Stimulated activated CD4-positive, alpha-beta T cell treated with anti-CD3 and anti-CD28 coated beads, Interleukin-4, amount 100 ng/mL, for 24 hours (primary cell): ENCODE measurements at regions not wholly inside any gene's neighbourhood (a gene's known extent, or its start where the extent isn't known, plus 50 kb on each side); places are given as distances from the start of the nearest gene placed in this dataset.
"Not testable (repeated sequence)": the region's sequence is repeated elsewhere in the genome, so short reads cannot be mapped to it uniquely, and the experiment has no call there.

Source experiments
- DNase-seq: peaks from one replicate; pipeline ENCODE4 v3.0.0-alpha.2; 2020

DNA sequence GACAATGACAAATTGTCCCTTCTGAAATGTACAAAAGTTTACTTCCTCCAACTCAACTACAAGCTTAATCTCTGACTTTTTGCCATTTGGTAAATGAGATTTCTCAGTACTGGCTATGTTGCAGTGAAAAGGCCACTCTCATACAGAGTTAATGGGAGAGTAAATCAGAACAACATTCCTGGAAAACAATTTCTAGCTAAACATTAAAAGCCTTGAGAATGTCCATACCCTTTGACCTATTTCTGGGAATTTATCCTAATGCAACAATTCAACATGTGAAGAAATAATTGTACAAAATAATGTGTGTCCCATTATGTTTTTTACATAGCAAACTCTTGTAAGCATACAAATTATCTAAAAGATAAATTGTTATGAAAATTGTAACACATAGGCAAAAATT lies 56.3 kb upstream of the SPEF2 start:
- DNase-seq, result no peak

DNA sequence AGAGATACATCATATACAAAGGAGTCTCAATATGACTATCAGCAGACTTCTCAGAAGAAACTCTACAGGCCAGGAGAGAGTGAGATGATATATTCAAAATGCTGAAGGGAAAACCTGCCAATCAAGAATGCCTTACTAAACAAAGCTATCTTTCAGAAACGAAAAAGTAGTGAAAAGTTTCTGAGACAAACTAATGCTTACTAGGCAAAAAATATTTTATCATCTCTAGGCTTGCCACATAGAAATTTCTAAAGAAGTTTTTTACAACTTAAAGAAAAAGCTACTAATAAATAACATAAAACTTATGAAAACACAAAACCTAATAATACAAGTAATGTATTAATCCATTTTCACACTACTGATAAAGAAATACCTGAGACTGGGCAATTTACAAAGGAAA lies 59.9 kb upstream of the SPEF2 start:
- DNase-seq, result no peak

- DNase-seq, result no peak
Observed at GRCh38 chr5:35557199-35557598, 60.5 kb upstream of the SPEF2 start.

GRCh38 chr5:35554016-35554415 lies 63.6 kb upstream of the SPEF2 start:
- no peak for DNase-seq

DNA sequence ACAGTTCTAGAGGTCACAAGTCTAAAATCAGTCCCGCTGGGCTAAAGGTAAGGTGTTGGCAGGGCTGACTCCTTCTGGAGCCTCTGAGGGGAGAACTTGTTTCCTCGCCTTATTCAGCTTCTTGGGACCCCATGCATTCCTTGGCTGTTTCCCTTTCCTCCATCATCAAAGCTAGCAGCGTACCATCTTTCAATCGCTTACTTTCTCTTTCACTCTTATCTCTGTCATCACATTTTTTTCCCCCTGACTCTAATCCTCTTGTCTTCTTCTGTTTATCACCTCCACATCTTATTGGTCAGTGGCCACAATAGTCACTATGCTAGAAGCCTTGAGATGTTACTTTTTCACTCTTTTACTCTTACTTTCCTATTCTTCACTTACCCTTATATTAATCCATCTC lies 72.5 kb upstream of the SPEF2 start:
- no peak for DNase-seq

GRCh38 chr5:35543408-35543807 lies 74.3 kb upstream of the SPEF2 start:
- no peak for DNase-seq

- no peak for DNase-seq
Observed at GRCh38 chr5:35540002-35540401, 77.7 kb upstream of the SPEF2 start.

- DNase-seq, result no peak
Observed at GRCh38 chr5:35538198-35538931, 79.3 kb upstream of the SPEF2 start.

- DNase-seq, result no peak
Observed at GRCh38 chr5:35533156-35533555, 84.5 kb upstream of the SPEF2 start.

- not testable (repeated sequence) for DNase-seq
Observed at GRCh38 chr5:35531553-35531952, 86.1 kb upstream of the SPEF2 start.

DNA sequence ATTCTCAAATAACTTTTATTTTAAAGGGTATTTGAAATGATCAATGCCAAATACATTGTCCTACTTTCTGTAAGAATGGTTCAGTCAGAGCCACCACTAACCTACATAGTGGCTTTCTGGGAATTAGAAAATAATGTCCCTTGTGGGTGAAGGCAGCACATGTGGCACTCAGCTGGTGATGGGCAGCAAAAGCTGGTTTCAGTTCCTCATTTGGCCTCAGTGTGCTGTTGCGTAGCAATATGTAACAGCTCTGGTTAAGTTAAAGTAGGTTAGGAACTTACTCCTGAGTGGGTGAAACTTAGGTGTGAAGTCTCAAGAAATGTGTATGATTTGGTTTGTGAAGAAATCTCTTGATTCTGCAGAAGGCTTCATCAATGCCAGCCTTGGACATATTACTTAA lies 99.6 kb upstream of the SPEF2 start:
- no peak for DNase-seq

DNA sequence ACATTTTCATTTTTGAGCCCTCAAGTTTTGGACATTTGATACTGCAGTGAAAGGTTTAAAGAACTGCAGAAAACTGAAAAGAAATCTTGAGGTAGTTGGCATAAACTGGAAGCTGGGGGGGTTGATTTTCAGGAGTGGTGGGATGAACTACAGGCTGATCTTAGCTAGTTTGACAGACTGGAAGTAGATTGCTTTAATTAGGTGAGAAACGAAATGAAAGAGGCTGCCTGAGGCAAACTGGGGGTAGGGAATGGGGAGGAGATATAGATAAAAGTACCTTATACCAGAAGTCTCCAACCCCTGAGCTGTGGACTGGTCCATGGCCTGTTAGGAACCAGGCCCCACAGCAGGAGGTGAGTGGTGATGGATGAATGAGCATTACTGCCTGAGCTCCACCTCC lies 101.4 kb upstream of the SPEF2 start:
- DNase-seq, result no peak

GRCh38 chr5:35513612-35514011 lies 104.1 kb upstream of the SPEF2 start:
- DNase-seq, result no peak

DNA sequence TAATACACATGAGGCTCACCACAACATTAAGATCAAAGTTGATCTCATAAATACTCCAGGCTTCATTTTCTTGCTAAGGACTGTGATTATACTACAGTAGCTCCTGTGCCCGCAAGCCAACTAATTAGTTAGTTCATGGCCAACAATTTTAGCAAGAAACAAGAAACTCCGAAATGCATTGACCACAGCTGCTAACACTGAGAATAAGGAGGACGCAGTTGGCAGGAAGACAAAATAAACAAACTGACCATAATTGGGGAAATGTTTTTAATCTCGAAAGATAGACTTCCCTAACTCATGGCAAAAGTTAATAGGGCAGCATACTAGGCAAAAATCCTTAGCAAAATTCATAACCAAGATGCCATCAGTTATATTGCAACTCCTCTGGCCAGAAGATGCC lies 115.5 kb upstream of the SPEF2 start:
- DNase-seq, result no peak

DNA sequence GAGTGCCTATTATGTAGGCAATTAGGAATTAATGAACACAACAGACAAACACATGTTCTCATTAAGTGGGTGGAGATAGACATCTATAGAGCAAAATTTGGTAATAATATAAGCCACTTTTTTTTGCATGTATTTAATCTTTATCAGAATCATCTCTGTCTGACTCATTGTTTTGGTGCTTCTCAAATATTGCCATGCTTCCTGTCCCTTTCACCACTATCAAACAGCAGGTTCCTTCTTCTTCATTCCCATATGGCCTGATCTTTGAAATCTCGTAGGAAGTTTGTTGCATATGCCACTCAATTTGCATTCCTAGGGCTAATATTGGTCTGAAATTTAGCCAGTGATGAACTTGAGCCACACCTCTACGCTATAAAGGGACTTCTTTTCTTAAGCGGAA lies 128.9 kb upstream of the SPEF2 start:
- no peak for DNase-seq

GRCh38 chr5:35488055-35488454 lies 129.6 kb upstream of the SPEF2 start:
- no peak for DNase-seq

- no peak for DNase-seq
Observed at GRCh38 chr5:35487233-35488025, 130.2 kb upstream of the SPEF2 start.

GRCh38 chr5:35485487-35485886 lies 132.2 kb upstream of the SPEF2 start:
- DNase-seq, result no peak

- no peak for DNase-seq
Observed at GRCh38 chr5:35484241-35484640, 133.4 kb upstream of the SPEF2 start.

- DNase-seq, result no peak
Observed at GRCh38 chr5:35483780-35484179, 133.9 kb upstream of the SPEF2 start.

- no peak for DNase-seq
Observed at GRCh38 chr5:35483191-35483590, 134.5 kb upstream of the SPEF2 start.

DNA sequence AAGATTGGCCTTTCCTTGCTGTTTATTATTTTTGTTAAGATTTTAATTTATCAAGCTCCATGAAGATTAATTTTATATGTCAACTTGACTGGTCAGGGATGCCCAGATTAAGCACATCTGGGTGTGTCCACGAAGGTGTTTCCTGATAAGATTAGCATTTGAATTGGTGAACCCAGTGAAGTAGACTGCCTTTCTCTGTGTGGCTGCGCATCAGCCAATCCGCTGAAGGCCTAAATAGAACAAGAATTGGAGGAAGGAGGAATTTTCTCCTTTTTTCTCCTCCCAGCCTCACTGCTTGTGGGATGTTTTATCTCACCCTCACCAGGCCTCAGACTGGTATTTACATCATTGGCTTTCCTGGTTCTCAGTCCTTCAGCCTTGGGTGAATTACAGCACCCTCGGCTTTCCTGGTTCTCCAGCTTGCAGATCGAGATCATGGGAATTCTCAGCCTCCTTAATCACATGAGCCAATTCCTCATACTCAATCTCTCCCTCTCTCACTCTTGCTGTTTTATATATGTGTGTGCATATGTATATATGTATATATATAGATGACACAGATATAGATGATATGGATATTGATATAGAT lies 135.4 kb upstream of the SPEF2 start:
- DNase-seq, result no peak

DNA sequence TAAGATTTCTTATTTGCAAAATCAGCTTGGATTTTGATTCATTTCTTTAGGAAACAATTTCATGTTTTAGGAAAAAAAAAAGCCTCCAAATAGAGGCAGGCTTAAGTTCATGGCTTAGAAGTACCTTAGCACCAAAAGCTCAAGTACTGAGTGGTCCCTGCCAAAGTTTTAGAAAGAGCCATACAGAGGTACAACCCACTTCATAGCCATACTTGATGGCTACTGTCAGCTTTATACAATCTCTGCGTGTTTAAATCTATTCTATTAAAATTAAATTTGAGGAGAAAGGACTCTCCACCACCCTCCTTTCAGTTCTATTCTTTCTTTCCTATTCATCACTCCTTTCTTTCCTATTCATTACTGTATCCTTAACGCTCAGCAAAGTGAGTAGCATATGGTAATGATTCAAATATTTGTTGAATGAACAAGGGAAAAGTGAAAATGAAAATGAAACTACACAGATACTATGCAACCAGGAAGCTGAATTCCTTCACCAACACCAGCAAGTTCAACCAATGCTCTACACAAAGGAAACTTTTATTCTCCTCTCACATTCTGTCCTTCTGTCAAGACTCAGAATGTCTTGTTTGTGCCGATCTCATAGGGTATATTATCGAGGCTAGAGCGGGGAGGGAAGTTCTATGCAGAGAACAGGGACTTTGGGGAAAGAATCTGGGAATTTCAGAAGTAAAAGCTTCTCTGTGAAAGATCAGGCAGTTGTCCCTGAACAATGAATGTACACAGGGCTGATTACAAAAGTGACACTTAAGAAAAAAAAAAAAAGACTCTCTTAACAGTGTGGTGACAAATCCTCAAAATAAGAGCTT lies 138.6 kb upstream of the SPEF2 start:
- DNase-seq, result no peak
